Neutrophil (primary cell): ENCODE measurements at regions not wholly inside any gene's neighbourhood (a gene's known extent, or its start where the extent isn't known, plus 50 kb on each side); places are given as distances from the start of the nearest gene placed in this dataset.

Experiments used
- H3K27ac ChIP-seq: fragments of 200-600 bp; sonication (generic); 2 replicates; pipeline ENCODE4 v1.5.1; 2016; ENCODE audit warnings: mild to moderate bottlenecking, moderate library complexity
- H3K27me3 ChIP-seq: fragments of 200-600 bp; sonication (generic); 2 replicates; pipeline ENCODE4 v1.6.0; 2016; ENCODE audit warnings: mild to moderate bottlenecking
- H3K36me3 ChIP-seq: fragments of 200-600 bp; sonication (generic); 2 replicates; pipeline ENCODE4 v1.5.1; 2017
- H3K4me1 ChIP-seq, 2 experiments: fragments of 200-600 bp in 1 of 2; sonication (generic) in 1 of 2; 1 replicate in 1 of 2; 2 replicates in 1 of 2; pipeline versions ENCODE4 v1.5.1 to v1.6.1; 2013 to 2016; ENCODE audit warnings: low read depth in 1 of 2, low read length in 1 of 2, mild to moderate bottlenecking in 1 of 2, moderate library complexity in 1 of 2; ENCODE audit not compliant: control insufficient read depth in 1 of 2, insufficient read depth in 1 of 2
- H3K4me3 ChIP-seq, 2 experiments: fragments of 200-600 bp in 1 of 2; sonication (generic) in 1 of 2; 1 replicate in 1 of 2; 2 replicates in 1 of 2; pipeline ENCODE4 v1.5.1; 2013 to 2016; ENCODE audit warnings: low read depth in 1 of 2, low read length in 1 of 2, mild to moderate bottlenecking in 1 of 2, moderate library complexity in 1 of 2
- H3K9me3 ChIP-seq: fragments of 200-600 bp; sonication (generic); 2 replicates; pipeline ENCODE4 v1.5.1; 2016
- CTCF ChIP-seq: fragments of 200-600 bp; sonication (generic); IDR thresholded peaks from 2 replicates; pipeline ENCODE4 v1.5.1; 2016; ENCODE audit warnings: antibody characterized with exemption

- no peak for TF ChIP-seq CTCF
- Histone ChIP-seq H3K27ac (no peak overlapping the region), H3K4me3 (no peak overlapping the region), H3K36me3 (no peaks in the 10 kb centered on the region), H3K27me3 (no peaks in the 10 kb centered on the region), H3K4me1 (no peaks in the 10 kb centered on the region), H3K9me3 (no peaks in the 10 kb centered on the region)
These were observed 694.9 kb downstream of the GALR1 start for GRCh38 chr18:77944533-77944932.

- Histone ChIP-seq H3K27me3 (no peaks in the 10 kb centered on the region), H3K9me3 (no peaks in the 10 kb centered on the region)
- no peak for TF ChIP-seq CTCF
These were observed 698.9 kb downstream of the GALR1 start for GRCh38 chr18:77948567-77948966.

GRCh38 chr18:77949355-77949973 lies 699.8 kb downstream of the GALR1 start:
- Histone ChIP-seq H3K9me3 (no peaks in the 10 kb centered on the region), H3K36me3 (no peaks in the 10 kb centered on the region), H3K27me3 (no peaks in the 10 kb centered on the region), H3K4me3 (no peak overlapping the region), H3K4me1 (no peaks in the 10 kb centered on the region), H3K27ac (no peak overlapping the region)
- TF ChIP-seq CTCF: no peak

More at GRCh38 chr18:77948567-77948966, 698.9 kb downstream of the GALR1 start:
- Histone ChIP-seq H3K27ac (no peak overlapping the region), H3K4me3 (no peak overlapping the region), H3K36me3 (no peaks in the 10 kb centered on the region), H3K4me1 (no peaks in the 10 kb centered on the region)

GRCh38 chr18:77959248-77959647 lies 709.6 kb downstream of the GALR1 start:
- TF ChIP-seq CTCF: no peak
- no peaks in the 10 kb centered on the region for H3K9me3 ChIP-seq
- H3K36me3 ChIP-seq: no peaks in the 10 kb centered on the region
- no peaks in the 10 kb centered on the region for H3K4me1 ChIP-seq
- H3K4me3 ChIP-seq: no peak overlapping the region
- no peaks in the 10 kb centered on the region for H3K27me3 ChIP-seq
- H3K27ac ChIP-seq: no peak overlapping the region

GRCh38 chr18:77960791-77961410 lies 711.3 kb downstream of the GALR1 start:
- Histone ChIP-seq H3K27ac (no peak overlapping the region), H3K4me3 (no peak overlapping the region), H3K9me3 (no peaks in the 10 kb centered on the region), H3K36me3 (no peaks in the 10 kb centered on the region), H3K27me3 (no peaks in the 10 kb centered on the region), H3K4me1 (no peaks in the 10 kb centered on the region)
- TF ChIP-seq CTCF: no peak
